G401 (cell line): ENCODE measurements at regions not wholly inside any gene's neighbourhood (a gene's known extent, or its start where the extent isn't known, plus 50 kb on each side); places are given as distances from the start of the nearest gene placed in this dataset.

Source experiments
- DNase-seq: peaks from one replicate; pipeline ENCODE4 v3.0.0-alpha.2; 2015; ENCODE audit warnings: low spot score
- in situ Hi-C: cut with HindIII; loops from 2 replicates; pipeline ENCODE4 v1.10.0; 2016; ENCODE audit warnings: low sequenced_read_pairs, mixed read lengths

DNA sequence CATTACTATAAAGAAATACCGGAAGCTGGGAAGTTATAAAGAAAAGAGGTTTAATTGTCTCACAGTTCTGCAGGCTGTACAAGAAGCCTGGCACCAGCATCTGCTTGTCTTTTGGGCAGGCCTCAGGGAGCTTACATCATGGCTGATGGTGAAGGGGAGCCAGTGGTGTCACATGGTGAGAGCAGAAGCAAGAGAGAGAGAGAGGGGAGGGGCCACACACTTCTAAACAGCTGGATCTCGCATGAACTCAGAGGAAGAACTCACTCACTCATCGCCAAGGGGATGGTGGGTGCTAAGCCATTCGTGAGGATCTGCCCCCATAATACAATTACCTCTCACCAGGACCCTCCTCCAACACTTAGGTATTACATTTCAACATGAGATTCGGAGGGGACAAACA, 51.8 kb upstream of the ANKRD34C start:
- in situ Hi-C loops: no loop called here
- no peak for DNase-seq

DNA sequence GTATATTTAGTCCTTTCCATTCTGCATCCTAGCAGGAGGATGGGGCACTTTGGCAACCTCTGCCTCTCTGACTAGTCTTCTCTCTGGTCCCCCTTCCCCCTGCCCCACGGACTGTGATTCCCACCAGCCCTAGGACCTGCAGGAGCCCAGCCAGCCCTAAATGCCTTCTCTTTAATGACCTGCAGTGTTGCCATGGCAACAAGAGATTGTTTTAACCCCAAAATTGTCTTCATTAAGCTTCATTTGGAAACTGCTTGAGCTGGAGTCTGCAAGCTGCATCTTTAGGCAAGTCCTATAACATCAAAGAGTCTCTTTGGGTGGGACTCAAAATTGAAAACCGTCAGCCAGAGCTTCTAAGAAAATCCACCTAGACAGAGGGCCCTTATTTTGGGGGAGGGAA, 59.7 kb upstream of the ANKRD34C start:
- in situ Hi-C loops: no loop called here
- DNase-seq: no peak

DNA sequence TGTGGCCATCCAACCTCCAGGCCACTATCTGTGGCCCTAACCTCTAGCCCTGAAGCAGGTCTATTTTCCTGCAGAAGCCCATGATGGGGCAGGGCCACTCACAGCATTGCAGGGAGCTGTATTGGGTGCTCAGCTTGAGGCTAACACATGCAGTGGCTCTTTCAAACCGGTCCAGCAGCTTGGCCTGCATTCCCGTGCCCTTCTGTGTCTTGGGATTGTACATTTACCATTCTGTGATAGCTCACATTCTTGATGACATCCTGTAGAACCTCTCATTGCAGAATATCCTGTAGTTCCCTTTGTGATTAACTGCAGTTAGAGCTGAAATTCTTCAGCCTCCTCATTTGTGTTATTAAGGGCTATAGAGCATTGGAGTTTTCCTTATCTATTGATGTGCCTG, 60.8 kb upstream of the ANKRD34C start:
- no peak for DNase-seq
- in situ Hi-C loops: no loop called here

DNA sequence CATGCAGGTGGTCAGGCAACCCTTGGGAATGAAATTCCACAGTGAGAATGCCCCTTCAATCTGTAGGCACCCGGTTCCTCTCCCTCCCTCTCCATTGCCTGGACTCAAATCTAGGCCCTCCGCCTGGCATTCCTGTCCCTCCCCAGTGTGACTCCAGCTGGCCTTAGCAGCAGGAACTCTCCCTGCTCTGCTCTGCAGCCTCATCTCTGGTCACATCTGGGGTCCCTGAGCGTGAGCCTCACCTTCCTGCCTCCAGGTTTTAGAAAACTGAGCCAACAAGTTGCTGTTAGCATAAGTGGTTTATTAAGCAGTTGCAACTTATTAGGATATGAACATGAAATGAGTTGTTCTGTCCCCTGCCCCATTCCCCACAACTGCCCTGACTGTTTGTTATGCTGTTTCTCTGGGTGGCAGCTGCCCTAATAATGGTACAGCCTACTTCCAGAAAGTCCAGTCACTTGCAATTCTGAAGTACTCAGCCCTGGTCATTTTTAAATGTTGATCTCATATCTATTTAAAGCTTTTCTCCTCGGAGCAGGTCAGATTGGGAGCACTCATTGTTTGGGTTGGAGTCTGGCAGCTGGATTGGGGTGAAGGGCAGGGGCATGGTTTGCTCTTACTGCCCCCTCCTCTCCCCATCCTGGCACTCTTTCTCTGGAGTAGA, 63.0 kb upstream of the ANKRD34C start:
- in situ Hi-C loops: no loop called here
- DNase-seq: no peak

DNA sequence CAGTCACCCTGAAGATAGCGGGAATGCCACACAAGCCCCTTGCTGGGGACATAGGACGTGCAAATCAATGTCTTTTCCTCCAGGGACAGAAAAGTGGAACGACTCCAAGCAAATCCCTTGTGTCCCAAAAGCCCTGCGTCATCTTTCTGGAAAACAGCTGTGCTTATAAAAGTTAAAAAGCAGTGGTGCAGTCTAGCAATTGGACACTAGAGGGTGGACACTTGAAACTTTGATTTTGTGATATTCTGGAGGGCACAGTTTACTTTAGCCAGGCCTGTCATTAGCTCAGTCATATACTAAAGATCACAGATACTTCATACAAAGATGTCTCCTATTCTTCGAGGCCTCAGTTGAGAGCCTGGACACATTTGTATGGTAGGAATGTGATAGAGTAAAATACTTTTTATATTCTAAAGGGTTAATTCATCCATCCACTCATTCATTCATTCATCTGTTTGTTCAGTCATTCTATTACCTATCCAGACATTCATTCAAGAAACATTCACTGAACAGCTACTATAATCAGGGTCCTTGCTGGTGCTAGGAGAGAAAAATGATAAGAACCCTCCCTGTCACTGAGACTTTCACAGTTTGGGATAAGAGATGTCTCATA, 63.8 kb upstream of the ANKRD34C start:
- in situ Hi-C loops: no loop called here
- DNase-seq: no peak

DNA sequence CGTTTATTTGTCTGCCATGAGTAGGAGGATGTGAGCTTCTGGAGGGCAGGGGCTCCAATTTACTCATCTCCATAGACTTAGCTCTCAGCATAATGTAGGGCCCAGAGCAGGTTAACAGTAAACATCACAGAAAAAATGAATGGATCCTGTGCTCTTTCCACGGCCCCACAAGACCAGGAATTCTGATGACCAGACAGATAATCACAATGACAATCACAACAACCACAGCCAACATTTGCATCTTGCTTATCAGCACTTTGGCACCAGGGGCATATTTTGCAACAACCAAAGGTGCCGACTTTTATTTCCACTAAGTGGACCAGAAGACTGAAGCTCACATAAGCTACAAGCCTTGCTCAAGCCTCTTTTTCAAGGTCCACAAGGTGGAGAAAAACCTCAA, 68.9 kb upstream of the ANKRD34C start:
- DNase-seq: no peak
- in situ Hi-C loops: no loop called here

DNA sequence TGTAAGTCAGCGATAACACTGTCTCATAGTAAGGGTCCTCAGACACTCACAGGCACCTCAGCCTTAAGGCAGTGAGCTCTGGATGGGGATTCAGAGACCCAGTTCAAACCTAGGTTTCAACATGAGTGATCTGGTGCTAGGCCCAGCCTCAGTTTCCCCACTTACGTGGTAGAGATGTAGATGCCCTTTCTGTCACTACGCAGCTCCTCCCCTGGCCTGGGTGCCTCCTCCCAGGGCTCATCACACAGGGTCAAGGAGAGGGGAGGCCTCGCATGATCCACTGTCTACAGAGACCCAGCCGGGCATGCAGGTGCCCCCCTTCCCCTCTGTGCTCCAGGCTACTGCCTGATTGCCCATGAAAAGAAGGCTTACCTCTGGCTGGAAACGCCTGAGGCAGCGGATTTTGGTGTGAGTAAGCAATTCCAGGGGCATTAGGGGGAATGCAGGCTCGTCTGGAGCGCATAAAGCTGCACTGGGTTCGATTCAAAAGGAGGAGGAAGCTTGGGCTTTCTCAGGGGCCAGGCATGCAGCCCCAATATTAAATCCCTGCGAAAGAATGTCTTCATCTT, 69.8 kb upstream of the ANKRD34C start:
- DNase-seq: no peak

DNA sequence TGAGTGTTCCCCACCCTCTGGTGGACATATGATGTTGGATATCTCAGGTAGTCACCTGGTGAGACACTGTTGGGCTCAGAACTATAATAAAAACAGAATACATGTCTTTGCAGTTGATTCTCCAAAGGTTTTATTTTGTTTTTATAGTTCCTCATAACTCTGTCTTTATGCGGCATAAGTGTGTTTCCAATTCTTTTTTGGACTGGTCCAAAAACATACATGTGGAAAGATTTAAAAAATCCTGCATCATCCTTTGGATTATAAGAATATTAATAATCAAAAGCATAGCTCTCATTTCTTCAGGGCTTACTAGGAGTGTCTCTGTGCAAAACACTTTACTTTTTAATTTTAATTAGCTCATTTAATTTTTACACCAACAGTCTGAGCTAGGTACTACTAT, 71.0 kb upstream of the ANKRD34C start:
- in situ Hi-C loops: no loop called here
- no peak for DNase-seq

More for the DNA sequence above, 69.8 kb upstream of the ANKRD34C start:
- in situ Hi-C loops: no loop called here

DNA sequence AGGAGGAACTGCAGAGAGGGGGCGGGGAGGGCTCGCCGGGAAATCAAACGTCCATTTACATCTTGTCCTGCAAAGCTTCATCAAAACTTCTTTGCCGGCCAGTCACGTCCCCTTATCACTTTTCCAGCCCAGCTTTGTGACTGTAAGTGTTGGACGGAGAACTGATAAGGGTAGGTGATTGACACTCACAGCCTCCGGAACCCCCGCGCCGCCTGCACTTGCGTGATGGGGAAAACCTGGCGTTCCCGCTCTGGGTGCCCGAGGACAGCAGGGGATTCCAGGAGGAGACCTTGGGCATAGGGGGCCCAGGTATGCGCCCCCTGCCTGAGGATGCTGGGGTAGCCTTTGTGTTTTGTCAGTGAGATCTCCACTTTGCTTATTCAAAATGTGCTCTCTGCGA, 72.8 kb upstream of the ANKRD34C start:
- in situ Hi-C loops: no loop called here
- no peak for DNase-seq

DNA sequence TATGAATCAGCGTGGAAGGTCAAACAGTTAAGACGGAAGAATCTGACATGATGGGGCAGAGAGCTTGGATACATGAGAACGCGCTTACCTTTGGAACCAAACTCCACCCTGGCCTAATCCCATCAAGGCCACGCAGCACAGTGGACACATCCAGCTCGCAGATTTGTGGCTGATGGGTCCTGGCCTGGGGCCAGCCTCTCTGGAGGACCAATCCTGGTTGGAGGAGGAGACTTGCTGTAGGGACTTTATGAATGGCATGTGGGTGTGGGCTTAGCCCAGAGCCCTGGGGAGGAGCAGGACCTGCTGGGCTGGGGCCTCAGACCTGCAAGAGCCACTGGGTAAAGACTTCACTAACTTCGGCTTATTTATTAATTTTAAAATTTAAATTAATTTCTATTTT, 73.4 kb upstream of the ANKRD34C start:
- in situ Hi-C loops: no loop called here

DNA sequence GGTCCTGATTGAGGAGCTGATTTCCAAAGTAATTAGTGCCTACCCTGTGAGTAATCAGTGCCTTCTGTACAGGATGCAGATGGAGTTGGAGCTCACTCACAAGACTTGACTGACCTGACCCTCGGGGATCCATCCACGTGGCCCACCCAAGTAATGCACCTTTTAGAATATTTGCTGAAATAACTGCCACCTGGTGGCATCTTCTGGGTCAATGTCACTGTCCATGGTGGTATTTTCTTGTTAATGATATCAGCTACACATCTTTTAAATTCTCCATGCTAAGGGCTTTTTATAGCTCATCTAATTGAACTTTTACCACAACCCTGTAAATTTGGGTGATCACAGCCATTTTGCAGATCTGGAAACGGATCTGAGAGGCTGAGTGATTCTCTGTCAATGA, 74.3 kb upstream of the ANKRD34C start:
- no peak for DNase-seq
- in situ Hi-C loops: no loop called here

More for the DNA sequence above, 73.4 kb upstream of the ANKRD34C start:
- no peak for DNase-seq

DNA sequence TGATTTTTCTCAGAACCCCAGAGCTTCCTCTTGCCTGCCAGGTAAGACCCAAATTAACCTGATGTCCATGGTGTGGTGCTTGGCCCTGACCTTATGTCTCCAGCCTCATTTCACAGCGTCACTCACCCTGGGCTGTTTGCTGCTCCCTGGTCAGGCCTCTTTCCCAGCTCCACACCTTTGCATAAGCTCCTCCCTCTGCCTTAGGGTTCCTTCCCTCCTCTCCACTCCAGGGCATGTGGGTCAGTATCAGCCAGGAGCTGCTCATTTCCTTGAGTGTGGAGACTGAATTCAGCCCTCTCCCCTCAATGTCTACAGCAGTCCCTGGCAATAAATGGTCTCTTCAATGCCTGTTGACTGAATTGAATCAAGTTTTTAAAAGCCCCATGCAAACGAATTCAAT, 75.6 kb upstream of the ANKRD34C start:
- no peak for DNase-seq
- in situ Hi-C loops: no loop called here

DNA sequence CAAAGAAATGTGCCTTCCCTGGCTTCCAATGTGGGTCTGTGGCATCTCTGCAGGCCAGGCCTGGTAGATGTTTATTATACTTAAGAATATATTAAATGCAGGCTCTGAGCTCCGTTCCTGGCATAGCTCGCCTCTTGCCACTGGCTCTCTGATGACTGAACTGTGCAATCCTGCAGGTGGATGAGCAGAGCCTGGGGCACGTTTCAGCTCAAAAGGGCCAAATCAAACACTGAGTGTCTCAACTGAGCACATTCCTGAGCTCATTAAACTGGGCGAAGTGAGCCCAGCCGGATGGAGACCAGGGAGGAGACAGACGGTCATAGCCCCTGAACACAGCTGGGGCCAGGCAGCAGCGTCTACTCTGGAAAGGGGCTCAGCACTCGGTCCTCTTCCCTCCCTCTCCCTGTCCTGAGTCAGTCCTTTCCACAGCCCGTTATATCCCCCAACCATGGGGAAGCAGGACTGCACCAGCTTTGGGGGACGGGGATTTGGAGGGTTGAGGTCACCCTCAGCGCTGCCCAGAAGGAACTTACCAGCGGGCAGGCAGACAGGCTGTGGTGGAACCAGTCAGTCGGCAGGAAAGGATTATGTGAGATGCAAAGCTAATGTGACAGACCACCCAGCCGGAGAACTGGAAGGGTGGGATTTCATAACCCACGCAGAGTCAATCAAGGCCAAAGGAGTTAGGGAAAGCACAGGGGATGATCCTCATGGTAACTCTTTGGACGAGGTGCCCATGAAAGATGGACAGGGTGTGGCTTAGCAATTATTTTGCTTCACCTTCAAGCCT, 77.4 kb upstream of the ANKRD34C start:
- no peak for DNase-seq
- in situ Hi-C loops: no loop called here

DNA sequence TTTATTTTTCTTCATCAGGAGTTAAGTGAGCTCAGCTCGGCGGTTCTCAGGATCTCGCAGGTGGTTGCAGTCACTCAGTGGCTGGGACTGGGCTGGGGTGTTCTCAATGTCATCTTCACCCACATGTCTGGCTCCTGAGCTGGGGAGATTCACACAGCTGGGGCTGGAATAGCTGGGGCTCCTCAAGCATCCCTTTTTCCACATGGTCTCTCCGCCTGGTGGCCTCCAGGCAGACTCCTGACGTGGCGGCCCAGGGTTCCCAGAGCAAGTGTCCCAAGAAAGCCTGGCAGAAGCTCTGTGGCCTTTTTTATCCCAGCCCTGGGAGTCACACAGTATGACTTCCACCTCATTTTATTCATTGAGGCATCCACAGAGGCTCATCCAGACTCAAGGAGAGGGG, 84.1 kb upstream of the ANKRD34C start:
- in situ Hi-C loops: no loop called here
- no peak for DNase-seq

DNA sequence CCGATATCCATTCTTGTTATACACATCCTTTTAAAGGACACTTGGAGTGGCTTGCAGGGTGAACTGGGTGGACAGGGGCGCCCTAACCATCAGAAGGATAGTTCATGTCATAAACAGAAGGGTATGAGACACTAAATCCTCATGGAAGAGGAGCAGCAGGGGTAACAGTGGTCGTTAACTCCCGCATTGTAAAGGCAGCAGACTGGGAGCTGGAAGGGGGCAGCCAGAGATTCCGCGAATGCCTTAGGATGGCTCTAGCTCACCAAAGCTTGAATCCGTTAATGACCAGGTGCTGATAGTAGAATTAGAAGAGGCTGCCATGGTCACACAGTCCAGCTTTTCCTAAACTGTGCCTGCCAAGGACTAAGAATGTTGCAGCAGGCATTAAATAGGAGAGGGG, 85.2 kb upstream of the ANKRD34C start:
- DNase-seq: no peak
- in situ Hi-C loops: no loop called here

DNA sequence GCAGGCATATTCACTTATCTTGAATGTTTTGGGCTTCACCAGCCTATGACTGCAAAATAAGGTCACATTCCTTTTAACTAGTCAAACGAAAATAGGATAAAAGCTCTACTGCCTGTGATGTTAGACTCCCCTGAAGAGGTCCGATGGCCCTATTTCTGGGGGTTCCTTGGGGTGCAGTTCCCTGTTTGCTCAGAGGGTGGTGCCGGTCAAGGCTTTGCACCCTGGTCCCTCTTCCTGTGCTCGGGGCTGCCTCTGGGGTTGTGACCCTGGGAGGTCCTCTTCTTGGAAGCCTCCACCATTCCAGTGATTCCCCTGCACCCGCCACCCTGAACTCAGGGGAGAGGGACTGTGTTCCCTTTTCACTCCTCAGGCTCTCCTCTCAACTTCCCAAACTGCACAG, 86.7 kb upstream of the ANKRD34C start:
- no peak for DNase-seq
- in situ Hi-C loops: no loop called here

DNA sequence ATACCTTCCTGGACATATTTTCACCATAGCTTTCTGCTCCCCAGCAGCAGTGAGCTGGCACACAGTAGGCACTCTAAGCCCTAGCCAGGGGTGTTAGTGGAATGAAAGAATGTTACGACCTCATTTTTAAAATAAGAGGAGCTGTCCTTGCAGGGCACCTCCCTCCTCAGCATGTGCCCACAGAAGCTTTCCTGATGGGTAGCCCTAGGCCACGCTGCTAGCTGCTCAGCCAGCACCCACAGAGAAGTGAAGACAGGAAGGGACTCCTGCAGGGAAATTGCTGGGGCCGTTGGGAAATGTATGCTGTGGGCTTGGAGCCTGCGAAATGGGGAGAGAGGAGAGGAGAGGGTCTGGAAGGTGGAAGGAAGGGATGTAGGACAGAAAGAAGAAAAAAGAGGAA, 87.3 kb upstream of the ANKRD34C start:
- DNase-seq: no peak
- in situ Hi-C loops: no loop called here

DNA sequence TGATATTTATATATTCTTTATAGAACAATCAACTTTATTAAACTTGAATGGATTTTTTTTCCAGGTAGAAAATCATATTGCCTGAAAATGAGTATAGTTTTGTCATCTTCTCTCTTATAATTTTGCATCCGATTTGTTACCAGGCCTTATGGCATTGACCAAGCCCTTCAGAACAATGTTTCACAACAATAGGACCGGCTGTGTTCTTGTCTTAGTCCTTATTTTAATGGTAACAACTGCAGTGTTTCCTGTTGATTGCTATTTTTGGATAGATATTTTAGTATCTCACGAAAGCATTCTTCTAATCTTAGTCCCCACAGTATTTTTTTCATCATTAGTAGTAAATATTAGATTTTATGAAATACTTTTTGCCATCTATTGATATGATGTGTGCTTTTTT, 88.1 kb upstream of the ANKRD34C start:
- no peak for DNase-seq
- in situ Hi-C loops: no loop called here

DNA sequence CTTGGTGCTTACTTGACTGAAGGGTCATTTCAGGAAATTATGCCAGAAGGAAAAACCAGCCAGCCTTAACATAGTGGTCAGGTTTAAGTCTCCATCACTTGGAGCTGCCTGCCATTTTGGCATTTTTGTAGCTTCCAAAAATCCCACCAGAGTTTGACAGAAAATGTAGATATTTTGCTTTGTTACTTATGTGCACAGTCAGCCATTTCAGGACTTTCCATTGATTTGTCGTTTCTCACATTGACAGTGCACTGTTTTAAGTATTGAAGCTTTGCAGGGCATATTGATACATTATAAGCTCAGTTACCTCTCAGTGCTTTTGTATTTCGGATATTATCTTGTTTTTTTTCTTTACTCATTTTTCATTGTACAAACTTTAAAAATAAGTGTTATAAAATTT, 89.0 kb upstream of the ANKRD34C start:
- in situ Hi-C loops: no loop called here
- DNase-seq: no peak

DNA sequence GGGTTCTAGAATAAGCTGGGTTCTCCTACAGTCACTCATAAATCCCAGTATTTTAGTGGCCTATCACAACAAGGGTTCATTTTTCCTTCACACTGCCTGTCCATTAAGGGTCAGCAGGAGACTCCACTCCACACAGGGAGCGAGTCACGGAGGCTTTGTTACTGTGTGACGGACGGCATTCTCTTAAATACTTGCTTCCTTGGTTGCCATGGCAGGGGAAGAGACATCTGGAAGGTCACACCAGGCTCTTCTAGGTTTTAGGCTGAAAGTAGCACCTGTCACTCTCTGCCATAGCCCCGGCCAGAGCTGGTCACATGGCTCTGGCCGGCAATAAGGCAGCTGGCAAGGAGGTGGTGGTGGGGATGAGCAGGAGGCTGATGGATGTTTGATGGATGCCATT, 89.4 kb upstream of the ANKRD34C start:
- in situ Hi-C loops: no loop called here
- DNase-seq: no peak
